HepG2 (cell line): ENCODE measurements at regions not wholly inside any gene's neighbourhood (a gene's known extent, or its start where the extent isn't known, plus 50 kb on each side); places are given as distances from the start of the nearest gene placed in this dataset.

Experiments
- ATF1 ChIP-seq: IDR thresholded peaks from 2 replicates; pipeline ENCODE4 v1.6.1; 2016; ENCODE audit warnings: mild to moderate bottlenecking, control low read depth
- BATF2 ChIP-seq: sonication (generic); formaldehyde crosslinking; IDR thresholded peaks from 2 replicates; pipeline ENCODE4 v1.8.0; 2022; ENCODE audit warnings: mild to moderate bottlenecking, missing genetic modification reagents, moderate library complexity
- CBX5 ChIP-seq: sonication (generic); formaldehyde crosslinking; IDR thresholded peaks from 2 replicates; pipeline ENCODE4 v1.4.0; 2020; ENCODE audit warnings: missing genetic modification reagents, borderline replicate concordance
- CEBPB ChIP-seq: IDR thresholded peaks from 2 replicates; pipeline ENCODE4 v1.6.1; 2011; ENCODE audit warnings: low read depth, low read length, improper control_type of control experiment, borderline replicate concordance
- DBP ChIP-seq: sonication (generic); formaldehyde crosslinking; IDR thresholded peaks from 2 replicates; pipeline ENCODE4 v1.4.0; 2020; ENCODE audit warnings: missing genetic modification reagents; ENCODE audit errors: not compliant biosample characterization
- FOXA1 ChIP-seq, 2 experiments: fragments of 450-650 bp in 1 of 2; sonication (generic) in 1 of 2; formaldehyde crosslinking in 1 of 2; IDR thresholded peaks; 2 replicates each; pipeline versions ENCODE4 v1.4.0 to v1.6.1; 2016 to 2020; ENCODE audit warnings: missing genetic modification reagents in 1 of 2
- THAP8 ChIP-seq: sonication (generic); formaldehyde crosslinking; IDR thresholded peaks from 2 replicates; pipeline ENCODE4 v1.5.1; 2020; ENCODE audit warnings: missing genetic modification reagents, mild to moderate bottlenecking, borderline replicate concordance
- ZNF678 ChIP-seq: sonication (generic); formaldehyde crosslinking; IDR thresholded peaks from 2 replicates; pipeline ENCODE4 v1.4.0; 2020; ENCODE audit warnings: mild to moderate bottlenecking, missing genetic modification reagents

GRCh38 chr6:8225113-8225512, 122.8 kb upstream of the EEF1E1 start:
- TF ChIP-seq CEBPB = no peak
- no peak for TF ChIP-seq BATF2 (CRISPR knock-in tag)
- no peak for TF ChIP-seq CBX5 (CRISPR knock-in tag)
- TF ChIP-seq FOXA1 (IDR thresholded peaks at IDR 0.05) = no peak
- no peak for TF ChIP-seq FOXA1 (CRISPR knock-in tag; IDR thresholded peaks at IDR 0.05)
- TF ChIP-seq DBP (CRISPR knock-in tag) = no peak
- no peak for TF ChIP-seq THAP8 (CRISPR knock-in tag)
- TF ChIP-seq ATF1 (CRISPR knock-in tag) = no peak
- TF ChIP-seq ZNF678 = no peak
